Esophagus squamous epithelium (tissue), 4 donors: ENCODE measurements at regions not wholly inside any gene's neighbourhood (a gene's known extent, or its start where the extent isn't known, plus 50 kb on each side); places are given as distances from the start of the nearest gene placed in this dataset.

ENCODE experiments used
- CTCF ChIP-seq, 6 experiments: fragments of 450-650 bp in 4 of 6; fragments of 200-600 bp in 2 of 6; sonication (generic) in 2 of 6; IDR thresholded peaks; one replicate each; pipeline ENCODE4 v1.5.1; 2016 to 2019; ENCODE audit warnings: antibody characterized with exemption in 6 of 6, mild to moderate bottlenecking in 4 of 6, moderate library complexity in 4 of 6
- POLR2A ChIP-seq, 4 donors: fragments of 450-650 bp; IDR thresholded peaks; one replicate each; pipeline ENCODE4 v1.6.1; 2017; ENCODE audit warnings: antibody characterized with exemption in 4 of 4, mild to moderate bottlenecking in 4 of 4, moderate library complexity in 3 of 4

GRCh38 chr5:13613621-13614020 is 330.9 kb downstream of the DNAH5 start:
- TF ChIP-seq CTCF (IDR thresholded peaks at IDR 0.05) (no peak), POLR2A (IDR thresholded peaks at IDR 0.05) (no peak)
